Tibial nerve (tissue), 4 donors: ENCODE measurements at regions not wholly inside any gene's neighbourhood (a gene's known extent, or its start where the extent isn't known, plus 50 kb on each side); places are given as distances from the start of the nearest gene placed in this dataset.

ENCODE experiments used
- CTCF ChIP-seq, 5 experiments: fragments of 200-600 bp in 3 of 5; fragments of 450-650 bp in 2 of 5; sonication (generic) in 3 of 5; IDR thresholded peaks; one replicate each; pipeline ENCODE4 v1.5.1; 2016 to 2019; ENCODE audit warnings: antibody characterized with exemption in 5 of 5, mild to moderate bottlenecking in 3 of 5, moderate library complexity in 2 of 5
- EP300 ChIP-seq, 2 donors: sonication (generic); formaldehyde crosslinking; IDR thresholded peaks; one replicate each; pipeline ENCODE4 v1.6.1; 2017; ENCODE audit warnings: antibody characterized with exemption in 2 of 2, mild to moderate bottlenecking in 1 of 2
- POLR2A ChIP-seq, 2 donors: fragments of 450-650 bp; IDR thresholded peaks; one replicate each; pipeline ENCODE4 v1.6.1; 2017; ENCODE audit warnings: antibody characterized with exemption in 2 of 2, mild to moderate bottlenecking in 2 of 2, moderate library complexity in 2 of 2

- TF ChIP-seq POLR2A (IDR thresholded peaks at IDR 0.05) (no peak), EP300 (IDR thresholded peaks at IDR 0.05) (no peak), CTCF (IDR thresholded peaks at IDR 0.05) (no peak)
Observed at GRCh38 chr5:166050531-166050930, 2240.9 kb upstream of the WWC1 start.
